Uterus (tissue), 3 donors: ENCODE measurements at regions not wholly inside any gene's neighbourhood (a gene's known extent, or its start where the extent isn't known, plus 50 kb on each side); places are given as distances from the start of the nearest gene placed in this dataset.

Experiments
- DNase-seq, 2 donors: peaks; one replicate each; pipeline ENCODE4 v3.0.0-alpha.2; 2019 to 2020
- H3K27ac ChIP-seq, 2 donors: fragments of 200-600 bp; sonication (generic); 1 replicate in 1 of 2; 2 replicates in 1 of 2; pipeline ENCODE4 v1.5.1; 2016 to 2018
- H3K27me3 ChIP-seq, 2 donors: fragments of 200-600 bp; sonication (generic); one replicate each; pipeline ENCODE4 v1.5.1; 2018 to 2019; ENCODE audit warnings: control low read depth in 1 of 2
- H3K36me3 ChIP-seq, 2 donors: fragments of 200-600 bp; sonication (generic); one replicate each; pipeline ENCODE4 v1.5.1; 2019; ENCODE audit warnings: control low read depth in 1 of 2
- H3K4me1 ChIP-seq, 2 donors: fragments of 200-600 bp; sonication (generic); one replicate each; pipeline ENCODE4 v1.5.1; 2018 to 2019; ENCODE audit warnings: control low read depth in 1 of 2
- H3K4me3 ChIP-seq, 2 donors: fragments of 200-600 bp; sonication (generic); 1 replicate in 1 of 2; 2 replicates in 1 of 2; pipeline ENCODE4 v1.5.1; 2018 to 2019; ENCODE audit warnings: mild to moderate bottlenecking in 1 of 2
- H3K9me3 ChIP-seq, 2 donors: fragments of 200-600 bp; sonication (generic); one replicate each; pipeline ENCODE4 v1.5.1; 2019; ENCODE audit warnings: control low read depth in 1 of 2
- CTCF ChIP-seq, 4 experiments: fragments of 200-600 bp in 2 of 4; fragments of 450-650 bp in 2 of 4; sonication (generic) in 2 of 4; IDR thresholded peaks; one replicate each; pipeline ENCODE4 v1.5.1; 2016 to 2019; ENCODE audit warnings: antibody characterized with exemption in 4 of 4, mild to moderate bottlenecking in 2 of 4, moderate library complexity in 1 of 4
- POLR2A ChIP-seq, 2 donors: fragments of 450-650 bp; IDR thresholded peaks; one replicate each; pipeline ENCODE4 v1.6.1; 2016; ENCODE audit warnings: antibody characterized with exemption in 2 of 2, mild to moderate bottlenecking in 1 of 2, moderate library complexity in 1 of 2
- intact Hi-C: fragments of 100-400 bp; cut with DNase I; formaldehyde crosslinking; loops from one replicate; pipeline ENCODE4 v1.15.1; 2023; ENCODE audit warnings: low total_unique reads
- donor health status: DM: yes; HTN: yes; CAD: no.

GRCh38 chr1:166258017-166258416 is 91.2 kb upstream of the FAM78B start:
- TF ChIP-seq POLR2A (IDR thresholded peaks at IDR 0.05): no peak
- no peak for TF ChIP-seq CTCF (IDR thresholded peaks at IDR 0.05)
- intact Hi-C loops: no loop called here
- DNase-seq: no peak

GRCh38 chr1:166261511-166261910 is 94.7 kb upstream of the FAM78B start:
- intact Hi-C loops: no loop called here
- no peaks in the 10 kb centered on the region for H3K9me3 ChIP-seq
- DNase-seq: no peak
- no peaks in the 10 kb centered on the region for H3K36me3 ChIP-seq
- H3K4me1 ChIP-seq: no peaks in the 10 kb centered on the region
- TF ChIP-seq POLR2A (IDR thresholded peaks at IDR 0.05) (no peak), CTCF (IDR thresholded peaks at IDR 0.05) (no peak)
- H3K27ac ChIP-seq: no peak overlapping the region
- H3K27me3 ChIP-seq: no peaks in the 10 kb centered on the region
- H3K4me3 ChIP-seq: no peak overlapping the region

More at GRCh38 chr1:166258017-166258416, 91.2 kb upstream of the FAM78B start:
- Histone ChIP-seq H3K4me1 (no peaks in the 10 kb centered on the region), H3K4me3 (no peak overlapping the region), H3K36me3 (no peaks in the 10 kb centered on the region), H3K27me3 (no peaks in the 10 kb centered on the region), H3K9me3 (peaks cover 3 to 4% of the 10 kb centered on the region in 2 donors), H3K27ac (no peak overlapping the region)

GRCh38 chr1:166270476-166271150 is 103.8 kb upstream of the FAM78B start:
- Histone ChIP-seq H3K4me3 (no peak overlapping the region), H3K27me3 (no peaks in the 10 kb centered on the region), H3K27ac (no peak overlapping the region), H3K36me3 (no peaks in the 10 kb centered on the region), H3K4me1 (no peaks in the 10 kb centered on the region), H3K9me3 (no peaks in the 10 kb centered on the region)
- TF ChIP-seq POLR2A (IDR thresholded peaks at IDR 0.05) (no peak), CTCF (IDR thresholded peaks at IDR 0.05) (no peak)
- DNase-seq: no peak
- intact Hi-C loops: no loop called here

GRCh38 chr1:166271151-166271538 is 104.3 kb upstream of the FAM78B start:
- no peak for TF ChIP-seq CTCF (IDR thresholded peaks at IDR 0.05)
- no peak for TF ChIP-seq POLR2A (IDR thresholded peaks at IDR 0.05)
- intact Hi-C loops: no loop called here
- H3K27ac ChIP-seq: no peak overlapping the region
- no peaks in the 10 kb centered on the region for H3K9me3 ChIP-seq
- H3K4me3 ChIP-seq: no peak overlapping the region
- no peaks in the 10 kb centered on the region for H3K36me3 ChIP-seq
- no peak for DNase-seq
- no peaks in the 10 kb centered on the region for H3K27me3 ChIP-seq
- H3K4me1 ChIP-seq: no peaks in the 10 kb centered on the region

GRCh38 chr1:166272155-166272554 is 105.4 kb upstream of the FAM78B start:
- H3K4me3 ChIP-seq: no peak overlapping the region
- intact Hi-C loops: no loop called here
- H3K36me3 ChIP-seq: no peaks in the 10 kb centered on the region
- H3K27ac ChIP-seq: no peak overlapping the region
- no peak for DNase-seq
- no peaks in the 10 kb centered on the region for H3K9me3 ChIP-seq
- TF ChIP-seq CTCF (IDR thresholded peaks at IDR 0.05): no peak
- TF ChIP-seq POLR2A (IDR thresholded peaks at IDR 0.05): no peak
- H3K4me1 ChIP-seq: no peaks in the 10 kb centered on the region
- H3K27me3 ChIP-seq: no peaks in the 10 kb centered on the region
